HG03108 (cell line): ENCODE measurements at regions not wholly inside any gene's neighbourhood (a gene's known extent, or its start where the extent isn't known, plus 50 kb on each side); places are given as distances from the start of the nearest gene placed in this dataset.

Experiments
- ATAC-seq: cut with Tn5 transposase; IDR thresholded peaks from one replicate; pipeline ENCODE4 v1.9.1; 2021; ENCODE audit warnings: moderate library complexity; ENCODE audit not compliant: unreplicated experiment

DNA sequence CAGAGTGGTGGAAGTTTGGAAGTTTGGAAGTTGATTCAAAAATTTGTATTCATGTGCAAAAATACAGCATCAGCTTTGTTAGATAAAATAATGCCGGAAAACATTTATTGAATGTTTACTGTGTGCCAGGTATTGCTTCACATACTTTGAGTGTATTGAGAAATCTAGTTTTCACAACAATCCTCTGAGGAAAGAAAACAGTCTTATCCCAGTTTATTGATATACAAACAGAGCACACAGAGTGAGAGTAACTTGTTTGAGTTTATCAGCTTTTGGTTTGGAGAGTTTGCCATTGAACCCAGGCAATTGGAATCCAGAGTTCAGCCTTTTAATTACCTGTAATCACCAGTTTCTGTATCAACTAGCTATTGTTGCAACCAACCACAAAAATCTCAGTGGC is 127.2 kb upstream of the RPS6KA3 start:
- ATAC-seq, result no peak

DNA sequence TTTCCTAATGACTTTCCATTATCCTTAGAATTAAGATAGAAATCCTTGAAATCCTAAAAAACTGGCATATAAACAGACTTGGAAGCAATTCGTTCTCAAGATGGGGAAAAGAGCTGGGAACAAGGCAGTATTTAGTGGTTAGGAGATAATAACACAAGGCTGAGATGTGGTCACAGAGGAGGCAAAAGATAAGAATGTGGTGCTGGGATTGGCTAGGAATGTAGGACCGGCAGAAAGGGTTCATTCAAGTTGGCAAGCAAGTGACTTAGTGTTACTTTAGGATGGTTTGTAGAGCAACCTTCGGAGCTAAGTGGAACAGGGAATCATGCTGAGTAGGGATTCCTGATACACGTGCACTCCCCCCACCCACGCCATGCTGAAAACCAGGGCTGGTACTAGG is 121.9 kb upstream of the RPS6KA3 start:
- no peak for ATAC-seq

DNA sequence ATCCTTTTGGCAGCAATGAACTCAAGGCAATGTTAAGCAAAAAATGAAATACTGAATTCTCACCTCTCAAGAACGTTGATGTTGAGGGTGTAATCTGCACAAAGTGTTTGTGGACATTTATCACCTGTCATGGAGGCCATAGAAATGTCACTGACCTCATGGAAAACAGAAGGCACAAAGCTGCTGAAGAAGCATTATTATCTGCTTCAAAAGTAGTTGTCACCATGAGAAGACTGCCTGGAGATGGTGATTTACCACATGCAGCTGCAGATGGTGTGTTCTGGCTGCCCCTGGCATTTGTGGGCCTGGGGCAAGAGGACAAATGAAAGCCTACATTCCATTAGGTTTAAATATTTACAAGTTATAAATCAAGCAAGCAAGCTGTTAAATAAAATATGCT is 116.8 kb upstream of the RPS6KA3 start:
- no peak for ATAC-seq

- no peak for ATAC-seq
Observed at GRCh38 chrX:20382518-20383297, 116.0 kb upstream of the RPS6KA3 start.

- ATAC-seq, result no peak
Observed at GRCh38 chrX:20382082-20382481, 115.4 kb upstream of the RPS6KA3 start.

- no peak for ATAC-seq
Observed at GRCh38 chrX:20378233-20378920, 111.7 kb upstream of the RPS6KA3 start.

GRCh38 chrX:20374900-20375438 is 108.3 kb upstream of the RPS6KA3 start:
- no peak for ATAC-seq

DNA sequence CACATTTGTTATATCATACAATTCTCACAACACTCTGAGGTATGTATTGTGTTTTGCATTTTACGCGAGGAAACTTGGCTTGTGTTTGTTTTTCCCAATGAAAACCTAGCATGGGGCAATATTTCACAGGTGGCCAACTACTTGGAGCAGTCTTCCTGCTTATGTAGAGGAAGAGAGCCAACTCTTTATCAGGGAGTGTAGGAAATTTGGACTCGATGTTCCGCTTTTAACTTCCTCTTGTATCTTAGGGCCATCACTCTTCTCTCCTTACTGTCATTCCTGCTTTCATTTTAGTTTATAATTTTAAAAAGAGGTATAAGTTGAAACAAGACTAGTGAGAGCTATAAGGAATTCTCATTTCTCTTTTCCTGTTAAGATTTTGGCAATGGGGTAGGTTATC is 107.7 kb upstream of the RPS6KA3 start:
- no peak for ATAC-seq

- no peak for ATAC-seq
Observed at GRCh38 chrX:20373063-20373462, 106.4 kb upstream of the RPS6KA3 start.

DNA sequence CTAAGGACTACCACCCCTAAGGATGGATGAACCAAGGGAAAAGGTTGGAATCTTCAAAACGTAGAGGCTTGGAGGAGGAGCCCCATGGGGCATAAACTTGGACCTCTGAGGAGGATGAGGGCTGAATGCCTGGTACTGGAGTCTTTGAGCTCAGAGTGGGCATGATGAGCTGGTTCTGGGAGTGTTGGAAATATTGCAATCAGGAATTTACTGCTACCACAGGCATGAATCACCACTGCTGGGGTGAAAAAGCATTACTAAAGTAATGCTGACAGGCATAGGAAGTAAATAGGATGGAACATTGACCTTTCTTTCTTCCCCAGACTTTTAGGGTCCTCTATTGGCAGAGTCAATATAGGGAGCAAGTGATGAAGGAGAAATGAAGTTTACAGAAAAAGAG is 105.8 kb upstream of the RPS6KA3 start:
- no peak for ATAC-seq

- no peak for ATAC-seq
Observed at GRCh38 chrX:20369468-20369867, 102.8 kb upstream of the RPS6KA3 start.

- no peak for ATAC-seq
Observed at GRCh38 chrX:20364238-20364637, 97.5 kb upstream of the RPS6KA3 start.

DNA sequence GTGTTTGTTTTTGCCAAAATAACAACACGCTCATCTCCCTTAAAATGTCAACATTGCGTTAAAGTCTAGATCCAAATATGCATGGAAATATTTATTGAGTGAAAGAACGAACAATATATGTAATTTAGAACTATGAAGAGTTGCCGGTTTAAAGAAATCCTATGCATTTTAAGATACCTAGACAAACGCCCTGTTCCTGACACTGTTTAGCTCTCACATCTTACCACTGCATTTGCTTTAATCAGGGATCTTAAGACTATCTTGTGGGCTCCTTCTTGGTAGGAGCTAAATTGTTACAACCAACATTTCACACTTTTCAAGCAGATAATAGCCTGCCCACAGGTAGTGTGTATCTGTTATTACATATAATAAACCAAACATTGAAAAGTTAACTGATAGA is 96.6 kb upstream of the RPS6KA3 start:
- ATAC-seq, result no peak

GRCh38 chrX:20362268-20363267 is 95.9 kb upstream of the RPS6KA3 start:
- ATAC-seq, result no peak

DNA sequence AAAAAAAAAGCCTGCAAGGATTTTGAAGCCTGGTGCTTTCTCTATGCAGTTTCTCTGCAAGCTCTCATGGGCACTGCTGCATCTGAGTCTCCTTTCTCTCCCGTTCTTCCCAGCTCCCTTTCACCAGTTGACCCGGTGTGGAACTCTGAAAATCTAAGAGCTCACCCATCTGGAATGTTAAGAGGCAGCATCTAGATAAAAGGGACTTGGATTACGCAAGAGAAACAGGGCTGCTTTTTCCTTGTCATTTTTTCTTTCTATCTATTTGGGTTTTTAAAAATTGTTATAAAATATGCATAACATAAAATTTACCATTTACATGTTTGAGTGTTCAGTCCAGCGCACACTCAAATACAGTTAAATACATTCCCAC is 95.2 kb upstream of the RPS6KA3 start:
- no peak for ATAC-seq

DNA sequence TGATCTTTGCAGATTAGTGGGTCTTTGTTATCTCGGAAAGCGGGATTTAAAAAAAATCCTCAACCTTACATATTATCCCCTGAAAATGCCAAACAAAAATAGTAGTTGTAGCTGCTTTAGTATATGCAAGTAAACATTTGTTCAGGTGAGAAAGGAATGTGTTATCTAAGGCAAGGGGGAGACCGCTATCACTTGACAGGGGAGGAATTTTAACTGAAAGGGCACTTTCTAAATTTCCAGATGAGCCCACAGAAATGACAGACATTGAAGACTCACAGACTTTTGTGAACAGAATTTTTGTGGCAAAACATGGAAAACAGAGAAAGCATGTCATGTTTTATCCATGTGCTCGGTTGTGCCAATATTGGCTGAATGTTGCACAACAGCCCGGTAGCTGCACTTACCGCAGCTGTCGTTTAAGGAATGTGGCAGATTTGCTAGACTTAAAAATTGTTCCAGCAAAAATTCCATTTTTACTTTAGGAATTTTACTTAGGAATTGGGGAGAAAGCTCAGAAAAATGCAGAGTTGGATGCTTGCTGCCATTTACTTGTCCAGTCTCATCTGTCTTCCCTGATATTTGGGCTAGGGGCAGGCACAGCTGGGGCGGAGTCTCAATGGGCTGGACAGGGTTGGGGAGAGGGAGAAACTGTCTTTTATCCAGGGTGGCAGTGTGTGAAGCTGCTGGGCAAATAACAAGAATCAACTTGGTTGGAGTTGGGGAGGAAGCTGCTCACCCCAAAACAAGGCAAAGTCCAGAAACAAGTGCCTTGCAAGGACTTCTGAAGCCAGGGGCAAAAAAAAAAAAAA is 94.6 kb upstream of the RPS6KA3 start:
- ATAC-seq, result no peak

DNA sequence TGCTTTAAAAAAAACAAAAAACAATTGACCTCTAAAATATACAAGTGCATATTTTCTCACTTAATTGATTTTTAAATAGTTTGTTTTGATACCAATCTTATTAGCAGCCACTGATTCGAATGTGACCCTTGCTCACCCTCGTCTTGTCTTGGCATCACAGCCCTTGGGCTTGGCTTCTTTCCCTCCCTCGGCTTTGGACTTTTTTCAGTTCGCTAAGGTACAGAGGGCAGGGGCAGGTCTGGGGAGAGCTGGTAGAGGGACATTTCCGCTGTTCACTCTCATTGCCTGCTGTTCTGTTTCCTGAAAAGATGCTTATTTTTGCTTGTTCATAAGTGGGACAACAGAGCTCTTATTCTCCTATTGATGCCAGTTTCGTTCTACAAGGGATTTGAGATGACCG is 88.5 kb upstream of the RPS6KA3 start:
- ATAC-seq, result no peak

DNA sequence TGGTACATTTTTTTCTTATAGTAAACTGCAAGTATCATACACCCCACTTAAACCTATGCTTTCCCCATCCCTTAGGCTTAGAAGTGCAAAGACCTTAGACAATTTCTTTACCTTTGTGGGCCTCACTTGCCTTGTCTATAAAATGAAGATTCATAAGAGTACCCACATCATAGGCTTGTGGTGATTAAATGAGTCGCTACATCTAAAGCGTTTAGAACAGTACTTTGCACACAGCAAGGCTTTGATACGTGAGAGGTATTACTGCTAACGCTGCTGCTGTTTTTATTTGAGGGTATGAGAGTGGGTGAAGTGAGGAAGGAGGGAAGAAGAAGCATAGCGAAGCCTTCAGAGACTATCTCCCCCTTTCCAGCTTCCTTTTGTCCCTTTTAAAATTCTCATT is 87.8 kb upstream of the RPS6KA3 start:
- no peak for ATAC-seq

- ATAC-seq, result no peak
Observed at GRCh38 chrX:20352935-20353336, 86.2 kb upstream of the RPS6KA3 start.

GRCh38 chrX:20352504-20352903 is 85.8 kb upstream of the RPS6KA3 start:
- no peak for ATAC-seq
